ENCODE measurements at regions not wholly inside any gene's neighbourhood (a gene's known extent, or its start where the extent isn't known, plus 50 kb on each side); places are given as distances from the start of the nearest gene placed in this dataset.

GRCh38 chr3:159629329-159630084, 359.1 kb upstream of the IL12A start:
- no peak for DNase-seq (ENCODE audit: low read depth in 2 of 2)
- Histone ChIP-seq H3K4me3 (replicated peaks in 1 of 4; ENCODE audit: control extremely low read depth in 1 of 4, insufficient read depth in 1 of 4, low read depth in 3 of 4, low read length in 4 of 4) (no peak overlapping the region), H3K79me2 (ENCODE audit: control insufficient read depth, insufficient read depth, low read length) (no peaks in the 10 kb centered on the region), H2AFZ (ENCODE audit: low read length) (no peak overlapping the region), H3K27ac (ENCODE audit: insufficient read depth, low read length) (no peak overlapping the region), H3K4me1 (ENCODE audit: control insufficient read depth, extremely low read depth, insufficient read depth, low read length) (peaks cover 4% of the 10 kb centered on the region), H3K36me3 (ENCODE audit: control insufficient read depth, insufficient read depth, low read length) (no peaks in the 10 kb centered on the region), H3K9ac (ENCODE audit: insufficient read depth, low read length) (no peak overlapping the region), H3K27me3 (ENCODE audit: control insufficient read depth, insufficient read depth, low read length) (no peaks in the 10 kb centered on the region), H4K20me1 (ENCODE audit: control insufficient read depth, extremely low read depth, insufficient read depth, low read length) (no peaks in the 10 kb centered on the region), H3K9me3 (ENCODE audit: control insufficient read depth, insufficient read depth, low read depth, low read length) (no peaks in the 10 kb centered on the region), H3K4me2 (ENCODE audit: extremely low read depth, insufficient read depth, low read length) (no peak overlapping the region)
- no peak for TF ChIP-seq CTCF (conservative IDR thresholded peaks at IDR 0.05 in 1 of 2, IDR thresholded peaks at IDR 0.05 in 1 of 2; ENCODE audit: low read depth in 1 of 2, low read length in 2 of 2)
- no peak for TF ChIP-seq EZH2 (IDR thresholded peaks at IDR 0.05; ENCODE audit: low read length, missing control alignments)

GRCh38 chr3:159631226-159631625, 357.4 kb upstream of the IL12A start:
- no peaks in the 10 kb centered on the region for H3K9me3 ChIP-seq (ENCODE audit: control insufficient read depth, insufficient read depth, low read depth, low read length)
- H3K9ac ChIP-seq (ENCODE audit: insufficient read depth, low read length): no peak overlapping the region
- no peaks in the 10 kb centered on the region for H3K36me3 ChIP-seq (ENCODE audit: control insufficient read depth, insufficient read depth, low read length)
- no peak overlapping the region for H3K27ac ChIP-seq (ENCODE audit: insufficient read depth, low read length)
- no peak overlapping the region for H3K4me2 ChIP-seq (ENCODE audit: extremely low read depth, insufficient read depth, low read length)
- no peak for DNase-seq (ENCODE audit: low read depth in 2 of 2)
- TF ChIP-seq CTCF (conservative IDR thresholded peaks at IDR 0.05 in 1 of 2, IDR thresholded peaks at IDR 0.05 in 1 of 2; ENCODE audit: low read depth in 1 of 2, low read length in 2 of 2) (no peak), EZH2 (IDR thresholded peaks at IDR 0.05; ENCODE audit: low read length, missing control alignments) (no peak)
- peaks cover 8% of the 10 kb centered on the region for H3K4me1 ChIP-seq (ENCODE audit: control insufficient read depth, extremely low read depth, insufficient read depth, low read length)
- no peaks in the 10 kb centered on the region for H3K27me3 ChIP-seq (ENCODE audit: control insufficient read depth, insufficient read depth, low read length)
- no peak overlapping the region for H3K4me3 ChIP-seq (replicated peaks in 1 of 4; ENCODE audit: control extremely low read depth in 1 of 4, insufficient read depth in 1 of 4, low read depth in 3 of 4, low read length in 4 of 4)
- H2AFZ ChIP-seq (ENCODE audit: low read length): no peak overlapping the region
- H4K20me1 ChIP-seq (ENCODE audit: control insufficient read depth, extremely low read depth, insufficient read depth, low read length): no peaks in the 10 kb centered on the region
- H3K79me2 ChIP-seq (ENCODE audit: control insufficient read depth, insufficient read depth, low read length): no peaks in the 10 kb centered on the region

GRCh38 chr3:159632128-159632527, 356.5 kb upstream of the IL12A start:
- Histone ChIP-seq H3K4me1 (ENCODE audit: control insufficient read depth, extremely low read depth, insufficient read depth, low read length) (peaks cover 8% of the 10 kb centered on the region), H3K27me3 (ENCODE audit: control insufficient read depth, insufficient read depth, low read length) (no peaks in the 10 kb centered on the region), H4K20me1 (ENCODE audit: control insufficient read depth, extremely low read depth, insufficient read depth, low read length) (no peaks in the 10 kb centered on the region), H3K36me3 (ENCODE audit: control insufficient read depth, insufficient read depth, low read length) (no peaks in the 10 kb centered on the region), H3K27ac (ENCODE audit: insufficient read depth, low read length) (no peak overlapping the region), H3K79me2 (ENCODE audit: control insufficient read depth, insufficient read depth, low read length) (no peaks in the 10 kb centered on the region), H3K4me2 (ENCODE audit: extremely low read depth, insufficient read depth, low read length) (no peak overlapping the region), H3K4me3 (replicated peaks in 1 of 4; ENCODE audit: control extremely low read depth in 1 of 4, insufficient read depth in 1 of 4, low read depth in 3 of 4, low read length in 4 of 4) (no peak overlapping the region), H3K9me3 (ENCODE audit: control insufficient read depth, insufficient read depth, low read depth, low read length) (no peaks in the 10 kb centered on the region), H3K9ac (ENCODE audit: insufficient read depth, low read length) (no peak overlapping the region), H2AFZ (ENCODE audit: low read length) (no peak overlapping the region)
- TF ChIP-seq EZH2 (IDR thresholded peaks at IDR 0.05; ENCODE audit: low read length, missing control alignments) (no peak), CTCF (conservative IDR thresholded peaks at IDR 0.05 in 1 of 2, IDR thresholded peaks at IDR 0.05 in 1 of 2; ENCODE audit: low read depth in 1 of 2, low read length in 2 of 2) (no peak)
- no peak for DNase-seq (ENCODE audit: low read depth in 2 of 2)
